Effector memory CD4-positive, alpha-beta T cell (primary cell): ENCODE measurements at regions not wholly inside any gene's neighbourhood (a gene's known extent, or its start where the extent isn't known, plus 50 kb on each side); places are given as distances from the start of the nearest gene placed in this dataset.

ENCODE experiments used
- DNase-seq, 3 donors: peaks; one replicate each; pipeline ENCODE4 v3.0.0-alpha.2; 2020
- H3K27ac ChIP-seq: 2 replicates; pipeline ENCODE4 v1.7.0; 2013; ENCODE audit warnings: mild to moderate bottlenecking, low read length, moderate library complexity; ENCODE audit not compliant: insufficient read depth, poor library complexity, severe bottlenecking
- H3K27me3 ChIP-seq: replicated peaks from 2 replicates; pipeline ENCODE4 v1.7.0; 2013; ENCODE audit warnings: mild to moderate bottlenecking, low read length; ENCODE audit not compliant: insufficient read depth, control insufficient read depth, poor library complexity, severe bottlenecking
- H3K36me3 ChIP-seq: 2 replicates; pipeline ENCODE4 v1.7.0; 2013; ENCODE audit warnings: mild to moderate bottlenecking, low read length, moderate library complexity; ENCODE audit not compliant: control insufficient read depth, insufficient read depth
- H3K4me1 ChIP-seq: 2 replicates; pipeline ENCODE4 v1.7.0; 2013; ENCODE audit warnings: low read length, mild to moderate bottlenecking; ENCODE audit not compliant: control insufficient read depth, insufficient read depth, poor library complexity, severe bottlenecking
- H3K4me3 ChIP-seq: 2 replicates; pipeline ENCODE4 v1.7.0; 2013; ENCODE audit warnings: low read length, low read depth, mild to moderate bottlenecking; ENCODE audit not compliant: insufficient read depth, poor library complexity, severe bottlenecking
- H3K9me3 ChIP-seq: 2 replicates; pipeline ENCODE4 v1.7.0; 2013; ENCODE audit warnings: mild to moderate bottlenecking, low read length, moderate library complexity; ENCODE audit not compliant: control insufficient read depth

GRCh38 chr6:92915466-92915865 is 503.9 kb downstream of the EPHA7 start:
- no peak overlapping the region for H3K4me3 ChIP-seq
- no peaks in the 10 kb centered on the region for H3K9me3 ChIP-seq
- H3K27me3 ChIP-seq, result no peaks in the 10 kb centered on the region
- no peak for DNase-seq
- no peaks in the 10 kb centered on the region for H3K36me3 ChIP-seq
- H3K4me1 ChIP-seq, result no peaks in the 10 kb centered on the region
- no peak overlapping the region for H3K27ac ChIP-seq

DNA sequence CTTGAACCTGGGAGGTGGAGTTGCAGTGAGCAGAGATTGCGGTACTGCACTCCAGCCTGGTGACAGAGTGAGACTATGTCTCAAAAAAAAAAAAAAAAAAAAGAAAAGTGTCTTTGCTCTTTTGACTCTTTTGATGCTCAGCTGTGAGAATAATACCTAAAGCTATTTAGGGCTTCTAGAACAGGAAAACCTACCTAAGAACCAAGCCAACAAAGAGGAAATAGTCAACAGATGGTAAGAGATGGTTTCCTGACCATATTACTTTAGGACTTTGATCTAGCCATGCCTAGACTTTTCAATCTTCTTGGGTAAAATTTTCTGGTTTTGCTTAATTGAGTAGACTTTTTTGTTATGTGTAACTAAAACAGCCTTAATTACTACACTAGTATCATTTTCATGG is 508.1 kb downstream of the EPHA7 start:
- Histone ChIP-seq H3K36me3 (no peaks in the 10 kb centered on the region), H3K9me3 (no peaks in the 10 kb centered on the region), H3K4me3 (no peak overlapping the region), H3K27ac (no peak overlapping the region), H3K27me3 (no peaks in the 10 kb centered on the region), H3K4me1 (no peaks in the 10 kb centered on the region)
- no peak for DNase-seq

DNA sequence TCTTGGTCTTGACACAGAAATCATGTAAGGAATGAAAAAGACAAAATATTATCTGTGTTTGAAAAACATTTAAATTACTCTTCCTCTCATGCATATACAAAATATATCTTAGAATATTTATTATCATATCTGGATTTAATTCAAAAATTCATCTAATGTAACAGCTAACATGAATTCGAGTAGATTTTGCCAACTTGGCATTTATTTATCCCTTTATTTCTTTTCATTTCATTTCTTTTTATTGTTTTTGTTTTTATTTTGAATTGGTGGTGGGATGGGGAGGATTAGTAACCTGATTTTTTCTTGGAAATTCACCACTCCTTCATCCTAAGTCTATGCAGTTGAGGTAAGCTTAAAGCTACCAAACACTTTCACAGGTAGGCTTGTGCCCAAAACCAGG is 508.7 kb downstream of the EPHA7 start:
- no peak overlapping the region for H3K27ac ChIP-seq
- no peaks in the 10 kb centered on the region for H3K4me1 ChIP-seq
- H3K4me3 ChIP-seq, result no peak overlapping the region

DNA sequence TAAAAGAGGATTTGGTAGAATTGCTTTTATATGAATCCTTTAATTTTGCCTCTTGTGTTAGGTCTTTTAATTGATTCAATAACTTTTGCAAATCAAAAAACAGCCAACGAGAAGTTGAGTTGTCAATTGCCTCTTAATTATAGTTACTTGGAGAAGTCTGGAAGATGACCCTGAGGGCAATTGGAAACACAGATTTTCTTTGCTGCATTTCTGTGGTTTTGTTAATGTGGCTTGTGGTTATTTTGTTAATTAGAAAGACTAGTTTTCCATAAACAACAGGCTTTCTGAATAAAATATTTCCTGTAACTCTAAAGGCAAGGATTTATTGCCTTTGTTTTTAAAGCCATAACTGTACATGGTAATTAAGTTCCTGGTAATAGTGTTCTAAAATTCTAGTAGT is 513.0 kb downstream of the EPHA7 start:
- Histone ChIP-seq H3K9me3 (no peaks in the 10 kb centered on the region), H3K4me1 (no peaks in the 10 kb centered on the region), H3K36me3 (no peaks in the 10 kb centered on the region), H3K27ac (no peak overlapping the region), H3K27me3 (no peaks in the 10 kb centered on the region), H3K4me3 (no peak overlapping the region)
- DNase-seq, result no peak

More for the DNA sequence above, 508.7 kb downstream of the EPHA7 start:
- Histone ChIP-seq H3K36me3 (no peaks in the 10 kb centered on the region), H3K9me3 (no peaks in the 10 kb centered on the region), H3K27me3 (no peaks in the 10 kb centered on the region)
- DNase-seq, result no peak

GRCh38 chr6:92893741-92894140 is 525.6 kb downstream of the EPHA7 start:
- H3K36me3 ChIP-seq, result no peaks in the 10 kb centered on the region
- no peak for DNase-seq
- no peaks in the 10 kb centered on the region for H3K4me1 ChIP-seq
- no peak overlapping the region for H3K4me3 ChIP-seq
- no peak overlapping the region for H3K27ac ChIP-seq
- H3K27me3 ChIP-seq, result no peaks in the 10 kb centered on the region
- H3K9me3 ChIP-seq, result peaks cover 5% of the 10 kb centered on the region

DNA sequence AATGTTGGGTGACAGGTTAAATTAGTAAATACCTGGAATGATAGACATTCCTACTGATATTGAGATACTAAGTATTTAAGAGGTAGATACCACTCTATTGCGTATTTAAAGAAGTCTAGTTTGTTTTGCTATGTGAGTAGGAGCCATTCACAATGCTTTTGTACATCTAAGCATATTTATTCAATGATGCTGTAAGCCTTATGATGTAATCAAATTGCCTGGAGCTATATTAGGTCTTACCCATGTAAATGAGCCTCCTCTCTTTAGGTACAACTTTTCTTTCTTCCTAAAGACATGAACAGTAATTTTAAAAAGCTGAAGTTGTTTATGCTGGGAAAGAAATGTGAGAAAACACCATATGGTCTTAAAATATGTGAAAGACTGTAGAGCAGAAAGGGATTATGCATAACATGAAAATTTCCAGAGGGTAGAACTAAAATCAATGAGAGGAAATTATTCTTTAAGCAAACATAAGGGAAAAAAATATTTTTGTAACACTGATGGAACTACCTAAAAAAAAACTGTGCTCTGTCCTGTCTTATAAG is 526.7 kb downstream of the EPHA7 start:
- Histone ChIP-seq H3K4me3 (no peak overlapping the region), H3K9me3 (peaks cover 5% of the 10 kb centered on the region), H3K27me3 (no peaks in the 10 kb centered on the region), H3K4me1 (no peaks in the 10 kb centered on the region), H3K36me3 (no peaks in the 10 kb centered on the region), H3K27ac (no peak overlapping the region)
- no peak for DNase-seq

DNA sequence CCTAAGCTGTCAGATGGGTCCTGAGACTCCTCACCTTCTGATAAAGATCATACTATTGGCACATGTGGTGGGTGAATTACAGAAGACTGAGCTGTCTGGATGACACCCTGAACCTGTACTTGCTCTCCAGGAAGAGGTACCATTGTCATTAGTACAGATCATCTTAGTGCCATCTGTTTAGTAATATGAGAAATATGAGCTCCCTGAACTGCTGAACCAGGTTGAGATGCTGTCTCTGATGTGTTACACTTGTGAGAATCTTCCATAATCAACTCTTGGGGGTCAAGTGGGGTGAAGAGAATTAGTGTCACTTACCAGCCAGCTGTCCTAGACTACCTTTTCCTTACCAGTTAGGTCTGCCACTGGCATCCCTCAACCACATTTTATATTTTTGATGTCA is 531.0 kb downstream of the EPHA7 start:
- Histone ChIP-seq H3K4me1 (no peaks in the 10 kb centered on the region), H3K27ac (no peak overlapping the region), H3K27me3 (no peaks in the 10 kb centered on the region), H3K9me3 (peaks cover 5% of the 10 kb centered on the region), H3K4me3 (no peak overlapping the region), H3K36me3 (no peaks in the 10 kb centered on the region)
- no peak for DNase-seq

- no peak for DNase-seq
- Histone ChIP-seq H3K4me1 (no peaks in the 10 kb centered on the region), H3K27ac (no peak overlapping the region), H3K4me3 (no peak overlapping the region), H3K27me3 (no peaks in the 10 kb centered on the region), H3K36me3 (no peaks in the 10 kb centered on the region), H3K9me3 (peaks cover 5% of the 10 kb centered on the region)
Measured at GRCh38 chr6:92887871-92888270, 531.5 kb downstream of the EPHA7 start.

GRCh38 chr6:92879526-92879925 is 539.8 kb downstream of the EPHA7 start:
- H3K36me3 ChIP-seq, result no peaks in the 10 kb centered on the region
- no peak for DNase-seq
- no peak overlapping the region for H3K27ac ChIP-seq
- H3K4me3 ChIP-seq, result no peak overlapping the region
- no peaks in the 10 kb centered on the region for H3K4me1 ChIP-seq
- no peaks in the 10 kb centered on the region for H3K27me3 ChIP-seq
- no peaks in the 10 kb centered on the region for H3K9me3 ChIP-seq

GRCh38 chr6:92864966-92865555 is 554.3 kb downstream of the EPHA7 start:
- H3K4me3 ChIP-seq, result no peak overlapping the region
- no peaks in the 10 kb centered on the region for H3K4me1 ChIP-seq
- H3K36me3 ChIP-seq, result no peaks in the 10 kb centered on the region
- H3K9me3 ChIP-seq, result no peaks in the 10 kb centered on the region
- H3K27ac ChIP-seq, result no peak overlapping the region
- no peak for DNase-seq
- no peaks in the 10 kb centered on the region for H3K27me3 ChIP-seq
